ENCODE measurements at regions not wholly inside any gene's neighbourhood (a gene's known extent, or its start where the extent isn't known, plus 50 kb on each side); places are given as distances from the start of the nearest gene placed in this dataset.

- no peaks in the 10 kb centered on the region for H3K9me3 ChIP-seq (ENCODE audit: control insufficient read depth in 4 of 4, low read length in 3 of 4)
- TF ChIP-seq JUND (IDR thresholded peaks at IDR 0.05) (no peak), HNF4G (IDR thresholded peaks at IDR 0.05) (no peak), MAX (IDR thresholded peaks at IDR 0.05) (no peak), SP1 (IDR thresholded peaks at IDR 0.05) (no peak), NR2F2 (IDR thresholded peaks at IDR 0.05) (no peak), CTCF (IDR thresholded peaks at IDR 0.05; ENCODE audit: low read depth, low read length, missing input control) (no peak), EGR1 (IDR thresholded peaks at IDR 0.05; ENCODE audit: low read depth in 2 of 2) (no peak), GABPA (IDR thresholded peaks at IDR 0.05 in 1 of 2, conservative IDR thresholded peaks at IDR 0.05 in 1 of 2) (no peak), FOXA1 (IDR thresholded peaks at IDR 0.05) (no peak), RXRA (IDR thresholded peaks at IDR 0.05) (no peak), TAF1 (conservative IDR thresholded peaks at IDR 0.05) (no peak)
- WGBS, result 92% methylated on average over 3 of the region's 3 CpGs
Measured at GRCh38 chr1:60949826-60950197, 132.5 kb upstream of the NFIA start.

GRCh38 chr1:60949154-60949825 is 133.1 kb upstream of the NFIA start:
- TF ChIP-seq HNF4G (IDR thresholded peaks at IDR 0.05), result no peak
- Histone ChIP-seq H3K36me3 (ENCODE audit: control insufficient read depth in 4 of 4, insufficient read depth in 3 of 4, low read depth in 1 of 4, low read length in 3 of 4) (no peaks in the 10 kb centered on the region), H3K9ac (ENCODE audit: low read depth in 1 of 2, low read length in 2 of 2) (no peak overlapping the region), H3K27ac (ENCODE audit: low read depth in 1 of 2, low read length in 2 of 2) (no peak overlapping the region), H3K4me1 (ENCODE audit: control insufficient read depth in 4 of 4, insufficient read depth in 4 of 4, low read length in 3 of 4) (no peaks in the 10 kb centered on the region), H3K27me3 (ENCODE audit: control insufficient read depth in 4 of 4, insufficient read depth in 4 of 4, low read length in 3 of 4) (peaks cover 0 to 2% (median 0%) of the 10 kb centered on the region in 4 donors), H3K4me3 (ENCODE audit: low read depth in 1 of 3, low read length in 3 of 3) (no peak overlapping the region), H3K9me3 (ENCODE audit: control insufficient read depth in 4 of 4, low read length in 3 of 4) (no peaks in the 10 kb centered on the region)
- no peak for DNase-seq (ENCODE audit: low spot score)
- WGBS, result 68% methylated on average over 5 of the region's 5 CpGs

More at GRCh38 chr1:60949826-60950197, 132.5 kb upstream of the NFIA start:
- H3K27me3 ChIP-seq (ENCODE audit: control insufficient read depth in 4 of 4, insufficient read depth in 4 of 4, low read length in 3 of 4), result peaks cover 0 to 2% (median 0%) of the 10 kb centered on the region in 4 donors
- H3K9ac ChIP-seq (ENCODE audit: low read depth in 1 of 2, low read length in 2 of 2), result no peak overlapping the region
- no peaks in the 10 kb centered on the region for H3K4me1 ChIP-seq (ENCODE audit: control insufficient read depth in 4 of 4, insufficient read depth in 4 of 4, low read length in 3 of 4)
- no peak overlapping the region for H3K27ac ChIP-seq (ENCODE audit: low read depth in 1 of 2, low read length in 2 of 2)
- no peak overlapping the region for H3K4me3 ChIP-seq (ENCODE audit: low read depth in 1 of 3, low read length in 3 of 3)
- no peaks in the 10 kb centered on the region for H3K36me3 ChIP-seq (ENCODE audit: control insufficient read depth in 4 of 4, insufficient read depth in 3 of 4, low read depth in 1 of 4, low read length in 3 of 4)
- no peak for DNase-seq (ENCODE audit: low spot score)

DNA sequence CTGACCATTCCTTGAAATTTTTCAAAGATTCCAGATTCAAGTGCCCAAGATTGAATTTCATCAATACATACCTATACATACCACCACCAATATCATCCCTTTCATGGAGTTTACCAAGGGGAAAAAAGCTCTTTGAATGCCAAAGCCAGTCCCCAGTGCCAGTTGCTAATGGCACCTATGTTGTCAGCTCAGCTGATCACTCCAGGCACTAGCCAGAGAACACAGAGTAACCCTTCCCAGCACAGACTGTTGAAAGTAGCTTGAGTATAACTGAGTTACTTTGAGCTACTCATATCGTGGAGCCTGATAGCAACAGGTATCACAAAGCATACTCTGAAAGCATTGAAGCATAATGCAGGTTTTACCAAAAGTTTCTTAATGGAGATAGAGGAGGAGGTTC is 133.9 kb upstream of the NFIA start:
- Histone ChIP-seq H3K9me3 (ENCODE audit: control insufficient read depth in 4 of 4, low read length in 3 of 4) (no peaks in the 10 kb centered on the region), H3K27me3 (ENCODE audit: control insufficient read depth in 4 of 4, insufficient read depth in 4 of 4, low read length in 3 of 4) (no peaks in the 10 kb centered on the region), H3K4me3 (ENCODE audit: low read depth in 1 of 3, low read length in 3 of 3) (no peak overlapping the region), H3K27ac (ENCODE audit: low read depth in 1 of 2, low read length in 2 of 2) (no peak overlapping the region), H3K9ac (ENCODE audit: low read depth in 1 of 2, low read length in 2 of 2) (no peak overlapping the region), H3K4me1 (ENCODE audit: control insufficient read depth in 4 of 4, insufficient read depth in 4 of 4, low read length in 3 of 4) (no peaks in the 10 kb centered on the region), H3K36me3 (ENCODE audit: control insufficient read depth in 4 of 4, insufficient read depth in 3 of 4, low read depth in 1 of 4, low read length in 3 of 4) (no peaks in the 10 kb centered on the region)
- WGBS, result 77% methylated on average over 1 of the region's 1 CpG
- no peak for DNase-seq (ENCODE audit: low spot score)
- TF ChIP-seq, protein P1, sequence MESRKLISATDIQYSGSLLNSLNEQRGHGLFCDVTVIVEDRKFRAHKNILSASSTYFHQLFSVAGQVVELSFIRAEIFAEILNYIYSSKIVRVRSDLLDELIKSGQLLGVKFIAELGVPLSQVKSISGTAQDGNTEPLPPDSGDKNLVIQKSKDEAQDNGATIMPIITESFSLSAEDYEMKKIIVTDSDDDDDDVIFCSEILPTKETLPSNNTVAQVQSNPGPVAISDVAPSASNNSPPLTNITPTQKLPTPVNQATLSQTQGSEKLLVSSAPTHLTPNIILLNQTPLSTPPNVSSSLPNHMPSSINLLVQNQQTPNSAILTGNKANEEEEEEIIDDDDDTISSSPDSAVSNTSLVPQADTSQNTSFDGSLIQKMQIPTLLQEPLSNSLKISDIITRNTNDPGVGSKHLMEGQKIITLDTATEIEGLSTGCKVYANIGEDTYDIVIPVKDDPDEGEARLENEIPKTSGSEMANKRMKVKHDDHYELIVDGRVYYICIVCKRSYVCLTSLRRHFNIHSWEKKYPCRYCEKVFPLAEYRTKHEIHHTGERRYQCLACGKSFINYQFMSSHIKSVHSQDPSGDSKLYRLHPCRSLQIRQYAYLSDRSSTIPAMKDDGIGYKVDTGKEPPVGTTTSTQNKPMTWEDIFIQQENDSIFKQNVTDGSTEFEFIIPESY (IDR thresholded peaks at IDR 0.05), result no peak
- no peak for TF ChIP-seq FOXA1 (IDR thresholded peaks at IDR 0.05)
- TF ChIP-seq NR2F2 (IDR thresholded peaks at IDR 0.05), result no peak
- TF ChIP-seq YY1 (IDR thresholded peaks at IDR 0.05), result no peak
- TF ChIP-seq FOXA2 (IDR thresholded peaks at IDR 0.05), result no peak
- no peak for TF ChIP-seq MAX (IDR thresholded peaks at IDR 0.05)
- TF ChIP-seq REST (IDR thresholded peaks at IDR 0.05), result no peak
- TF ChIP-seq RAD21 (IDR thresholded peaks at IDR 0.05), result no peak
- no peak for TF ChIP-seq GABPA (IDR thresholded peaks at IDR 0.05 in 1 of 2, conservative IDR thresholded peaks at IDR 0.05 in 1 of 2)
- TF ChIP-seq TAF1 (conservative IDR thresholded peaks at IDR 0.05), result no peak
- no peak for TF ChIP-seq EGR1 (IDR thresholded peaks at IDR 0.05; ENCODE audit: low read depth in 2 of 2)
- no peak for TF ChIP-seq HNF4A (conservative IDR thresholded peaks at IDR 0.05)
- TF ChIP-seq HNF4G (IDR thresholded peaks at IDR 0.05), result no peak
- TF ChIP-seq JUND (IDR thresholded peaks at IDR 0.05), result no peak
- no peak for TF ChIP-seq SP1 (IDR thresholded peaks at IDR 0.05)
- no peak for TF ChIP-seq RXRA (IDR thresholded peaks at IDR 0.05)
- TF ChIP-seq ATF3 (IDR thresholded peaks at IDR 0.05), result no peak
